Muscle of leg (tissue), 3 donors: ENCODE measurements at regions not wholly inside any gene's neighbourhood (a gene's known extent, or its start where the extent isn't known, plus 50 kb on each side); places are given as distances from the start of the nearest gene placed in this dataset.

Source experiments
- DNase-seq: peaks from one replicate; pipeline ENCODE4 v3.0.0; 2013
- H3K27ac ChIP-seq: one replicate; pipeline ENCODE4 v1.5.1; 2013; ENCODE audit warnings: mild to moderate bottlenecking, low read length, control low read depth
- H3K27me3 ChIP-seq: one replicate; pipeline ENCODE4 v1.6.1; 2013; ENCODE audit warnings: low read length; ENCODE audit not compliant: control insufficient read depth, insufficient read depth
- H3K36me3 ChIP-seq: one replicate; pipeline ENCODE4 v1.6.1; 2013; ENCODE audit warnings: low read length; ENCODE audit not compliant: control insufficient read depth, insufficient read depth
- H3K4me1 ChIP-seq: one replicate; pipeline ENCODE4 v1.6.1; 2013; ENCODE audit warnings: low read length; ENCODE audit not compliant: control insufficient read depth, insufficient read depth
- H3K4me3 ChIP-seq: one replicate; pipeline ENCODE4 v1.5.1; 2013; ENCODE audit warnings: low read length, control low read depth
- H3K9me3 ChIP-seq: replicated peaks from 2 replicates; pipeline ENCODE4 v1.6.1; 2013; ENCODE audit warnings: low read depth, low read length; ENCODE audit not compliant: control insufficient read depth
- WGBS: methylation state at CpG from one replicate; pipeline ENCODE4 v1.1.5; 2013; ENCODE audit warnings: missing lambda C conversion rate; ENCODE audit not compliant: insufficient coverage; 5-methylcytosine and 5-hydroxymethylcytosine counted together

DNA sequence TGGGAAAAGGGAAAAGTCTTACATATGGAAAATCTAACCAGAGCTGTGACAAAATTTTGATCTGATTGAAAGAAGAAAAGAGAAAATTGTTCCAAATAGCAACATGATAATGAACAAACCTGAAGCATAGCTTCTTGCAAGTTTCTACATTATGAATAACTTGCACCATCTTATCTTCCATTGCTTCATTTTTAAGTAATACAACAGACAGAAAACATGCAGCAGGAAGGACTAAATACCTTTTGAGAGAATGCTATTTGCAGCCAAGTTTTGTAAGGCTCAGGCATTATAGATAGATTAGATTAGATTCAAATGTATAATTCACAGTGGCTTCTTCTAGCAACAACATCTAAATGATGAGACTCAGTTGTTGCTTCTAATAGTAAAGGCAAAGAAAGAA is 441.4 kb downstream of the AEBP2 start:
- no peaks in the 10 kb centered on the region for H3K36me3 ChIP-seq
- H3K27me3 ChIP-seq = no peaks in the 10 kb centered on the region
- no peak overlapping the region for H3K4me3 ChIP-seq
- H3K27ac ChIP-seq = no peak overlapping the region
- H3K9me3 ChIP-seq = peaks cover 2% of the 10 kb centered on the region
- peak; percentile 57 for DNase-seq
- peaks cover 15% of the 10 kb centered on the region for H3K4me1 ChIP-seq

DNA sequence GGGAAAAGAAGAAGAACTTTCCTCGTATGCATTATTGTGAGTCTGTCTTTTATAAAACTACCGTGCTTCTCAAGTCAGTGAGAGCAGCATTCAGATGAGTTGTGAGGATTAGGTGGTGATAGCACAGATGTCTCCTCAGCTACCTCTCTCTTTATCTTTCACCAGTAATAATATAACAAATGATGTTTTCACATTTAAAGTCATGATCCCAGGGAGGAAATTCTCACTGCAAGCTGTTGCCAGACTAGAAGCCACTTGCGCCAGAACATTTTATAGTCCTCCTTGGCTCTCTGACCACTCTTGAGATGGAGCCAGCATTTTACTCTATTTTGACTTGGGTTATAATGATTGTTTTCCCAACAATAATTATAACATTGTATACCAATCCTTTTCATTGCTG is 443.1 kb downstream of the AEBP2 start:
- WGBS = no CpG with 5 or more reads among the region's 3 CpGs
- Histone ChIP-seq H3K9me3 (peaks cover 2% of the 10 kb centered on the region), H3K27ac (peak overlapping the region; percentile 22), H3K27me3 (no peaks in the 10 kb centered on the region), H3K36me3 (no peaks in the 10 kb centered on the region), H3K4me1 (peaks cover 17% of the 10 kb centered on the region), H3K4me3 (no peak overlapping the region)
- DNase-seq = peak; percentile 75

DNA sequence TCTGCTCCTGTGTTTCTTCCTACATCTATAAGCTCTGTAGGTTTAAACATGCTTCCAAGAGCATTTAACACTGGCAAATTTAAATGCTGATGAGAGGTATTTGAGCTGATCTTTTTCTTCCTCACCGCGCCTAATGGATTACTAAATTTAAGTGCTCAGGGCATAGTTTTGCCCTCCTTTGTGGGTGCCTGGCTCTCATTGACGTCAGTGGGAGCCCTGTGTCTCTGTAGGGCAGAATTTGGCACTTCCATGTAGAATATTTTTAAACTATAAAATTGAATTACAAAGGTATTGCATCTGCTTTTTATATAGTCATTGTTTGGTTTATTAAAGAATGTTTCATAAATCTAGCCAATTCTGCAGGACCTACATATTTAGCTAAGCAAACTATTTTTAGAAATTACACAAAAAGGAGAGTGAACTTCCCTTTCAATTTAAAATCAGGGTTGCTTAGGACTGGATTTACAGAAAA is 444.8 kb downstream of the AEBP2 start:
- Histone ChIP-seq H3K36me3 (no peaks in the 10 kb centered on the region), H3K27ac (peak overlapping the region; percentile 60), H3K4me1 (peaks cover 17% of the 10 kb centered on the region), H3K27me3 (no peaks in the 10 kb centered on the region), H3K4me3 (no peak overlapping the region), H3K9me3 (peaks cover 2% of the 10 kb centered on the region)
- WGBS = 23% methylated on average over 2 of the region's 3 CpGs
- DNase-seq = peak; percentile 46

DNA sequence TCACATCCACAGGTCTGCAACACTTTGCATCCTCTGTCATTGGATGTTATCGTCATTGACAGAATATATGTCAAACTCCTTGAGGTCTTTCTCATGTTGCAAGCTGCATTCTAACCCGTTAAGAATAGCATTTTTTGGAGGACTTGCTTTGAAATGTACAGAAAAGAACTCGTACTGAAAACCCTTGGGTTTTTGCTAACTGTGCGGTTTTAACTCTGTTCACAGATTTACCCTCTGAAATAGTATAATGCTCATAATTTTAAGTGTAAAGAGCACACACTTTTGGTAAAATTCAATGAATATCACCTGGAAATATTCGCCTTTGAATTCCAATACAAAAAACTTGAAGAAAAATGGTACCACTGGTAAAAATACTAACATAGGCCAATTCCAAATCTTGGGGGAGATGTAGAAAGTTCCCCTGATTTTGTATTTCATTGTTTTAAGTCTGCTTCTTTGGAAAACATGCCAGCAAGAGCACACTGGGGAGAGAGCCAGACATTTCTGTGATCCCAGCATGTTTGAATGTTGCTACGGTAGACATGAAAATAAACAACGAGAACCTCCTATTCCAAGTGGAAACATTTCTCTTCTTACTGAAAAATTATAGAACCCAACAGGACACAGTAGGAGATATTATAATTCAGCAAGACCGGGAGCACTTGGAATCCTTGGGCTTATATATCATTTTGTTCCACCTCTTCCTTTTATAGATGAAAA is 446.0 kb downstream of the AEBP2 start:
- DNase-seq = peak; percentile 96

DNA sequence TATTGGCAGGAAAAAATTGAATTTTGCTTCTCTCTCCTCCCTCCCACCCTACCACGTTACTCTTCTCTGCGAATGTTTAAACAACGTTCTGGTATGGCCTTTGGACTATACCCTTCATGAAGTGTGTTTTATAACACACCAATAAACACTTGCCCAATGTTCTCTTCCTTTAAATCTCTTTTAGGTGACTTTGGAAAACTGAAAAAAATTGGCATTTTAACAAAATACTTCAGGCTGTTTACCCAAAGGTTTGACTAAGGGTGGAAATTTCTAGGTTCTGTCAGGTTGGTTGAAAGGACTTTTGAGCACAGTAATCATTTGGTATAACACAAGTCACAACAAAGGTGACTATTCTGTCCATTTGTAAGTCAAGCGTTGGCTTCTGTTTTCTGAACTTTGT is 446.8 kb downstream of the AEBP2 start:
- DNase-seq = no peak
- 100% methylated on average over 1 of the region's 4 CpGs for WGBS
- Histone ChIP-seq H3K4me1 (peaks cover 17% of the 10 kb centered on the region), H3K4me3 (no peak overlapping the region), H3K9me3 (peaks cover 2% of the 10 kb centered on the region), H3K36me3 (no peaks in the 10 kb centered on the region), H3K27ac (peak overlapping the region; percentile 50), H3K27me3 (no peaks in the 10 kb centered on the region)

More for the DNA sequence above, 446.0 kb downstream of the AEBP2 start:
- Histone ChIP-seq H3K4me3 (no peak overlapping the region), H3K36me3 (no peaks in the 10 kb centered on the region), H3K4me1 (peaks cover 17% of the 10 kb centered on the region), H3K9me3 (peaks cover 2% of the 10 kb centered on the region), H3K27ac (peak overlapping the region; percentile 50), H3K27me3 (no peaks in the 10 kb centered on the region)
- no CpG with 5 or more reads among the region's 8 CpGs for WGBS

DNA sequence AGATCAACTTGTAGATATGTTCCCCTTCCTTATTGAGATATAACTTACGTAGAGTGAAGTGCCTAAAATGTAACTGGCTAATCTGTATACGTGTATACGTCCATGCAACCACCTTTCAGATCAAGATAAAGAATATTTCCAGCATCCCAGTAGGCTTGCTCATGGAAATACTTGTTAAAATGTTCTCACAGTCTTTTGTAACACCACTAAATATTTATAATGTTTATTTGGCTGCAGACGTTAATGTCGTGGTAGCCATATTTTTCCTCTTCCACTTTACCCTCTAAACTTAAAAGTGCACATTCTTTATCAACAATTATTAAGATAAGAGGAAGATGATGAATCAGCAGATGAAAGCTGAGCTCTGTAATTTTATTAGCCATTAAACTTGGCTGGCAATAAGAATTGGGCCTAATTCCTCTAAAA is 447.4 kb downstream of the AEBP2 start:
- Histone ChIP-seq H3K27ac (no peak overlapping the region), H3K9me3 (peaks cover 2% of the 10 kb centered on the region), H3K27me3 (no peaks in the 10 kb centered on the region), H3K4me3 (no peak overlapping the region), H3K4me1 (peaks cover 17% of the 10 kb centered on the region), H3K36me3 (no peaks in the 10 kb centered on the region)
- DNase-seq = no peak
- WGBS = no CpG with 5 or more reads among the region's 5 CpGs

DNA sequence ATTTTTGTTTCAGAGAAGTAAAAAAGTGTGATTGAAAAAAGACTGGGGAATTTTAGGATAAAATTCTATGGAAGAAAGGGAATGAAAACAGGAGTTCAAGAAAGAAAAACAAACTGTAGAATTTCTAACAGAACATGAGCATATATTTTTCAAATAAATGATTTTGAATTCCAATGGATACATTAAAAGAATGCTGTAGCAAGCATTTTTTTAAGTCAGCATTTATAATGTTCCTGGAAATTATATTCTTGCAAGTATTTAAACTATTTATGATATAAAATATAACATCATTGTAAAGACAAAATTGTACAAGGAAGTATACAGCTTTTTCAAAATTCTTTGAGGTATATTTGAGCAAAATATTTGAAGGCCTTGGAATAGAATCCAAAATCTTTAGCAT is 450.7 kb downstream of the AEBP2 start:
- Histone ChIP-seq H3K36me3 (no peaks in the 10 kb centered on the region), H3K4me1 (peaks cover 6% of the 10 kb centered on the region), H3K27ac (no peak overlapping the region), H3K9me3 (no peaks in the 10 kb centered on the region), H3K27me3 (no peaks in the 10 kb centered on the region), H3K4me3 (no peak overlapping the region)
- no peak for DNase-seq

DNA sequence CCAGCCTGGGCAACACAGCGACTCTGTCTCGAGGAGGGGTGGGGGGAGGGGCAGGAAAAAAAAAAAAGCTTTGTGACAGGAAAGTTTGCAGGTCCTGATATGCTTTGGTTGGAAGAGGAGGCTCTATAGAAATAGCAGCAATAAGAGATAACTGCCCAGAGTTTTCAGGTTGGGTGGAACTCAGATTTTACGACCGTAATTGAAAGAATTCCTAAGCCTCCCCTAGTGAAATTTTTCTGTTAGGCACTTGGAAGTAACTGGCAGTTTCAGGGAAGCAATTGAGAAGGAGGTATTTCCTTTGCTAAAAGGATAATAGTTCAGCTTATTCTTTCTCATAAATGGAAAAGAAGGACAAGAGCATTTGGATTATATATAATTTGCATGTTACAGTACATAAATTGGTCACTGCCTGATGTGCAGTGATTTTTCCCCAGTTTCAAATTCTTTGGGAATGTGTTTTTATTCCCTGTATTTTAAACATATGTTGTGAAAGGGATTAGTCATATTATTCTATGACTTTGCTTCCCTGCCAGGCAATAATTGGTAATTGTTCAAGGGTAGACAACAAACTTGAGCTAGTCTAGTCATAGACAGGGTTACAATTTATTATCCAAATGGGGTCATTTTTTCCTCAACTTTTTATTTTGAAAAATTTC is 452.8 kb downstream of the AEBP2 start:
- Histone ChIP-seq H3K27ac (peak overlapping the region; percentile 25), H3K36me3 (no peaks in the 10 kb centered on the region), H3K9me3 (no peaks in the 10 kb centered on the region), H3K27me3 (no peaks in the 10 kb centered on the region), H3K4me1 (no peaks in the 10 kb centered on the region), H3K4me3 (no peak overlapping the region)
- WGBS = 14% methylated on average over 2 of the region's 4 CpGs
- peak; percentile 54 for DNase-seq

DNA sequence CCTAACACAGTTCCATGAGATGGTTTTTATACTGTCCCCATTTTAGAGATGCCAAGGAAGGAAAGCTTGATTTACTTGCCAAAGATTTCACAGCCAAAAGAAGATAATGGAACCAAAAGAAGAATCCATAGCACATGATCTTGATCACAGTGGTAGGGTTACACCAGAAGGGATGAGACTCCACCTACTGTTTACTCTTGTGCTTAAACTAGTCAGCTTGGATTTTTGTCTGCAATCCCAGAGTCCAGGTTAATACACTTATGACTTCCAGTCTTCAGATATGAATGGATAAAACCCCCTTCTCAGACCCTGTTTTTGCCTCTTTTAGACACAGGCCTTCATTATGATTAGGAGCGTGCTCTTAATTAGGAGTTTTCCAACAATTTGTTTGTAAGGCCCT is 454.2 kb downstream of the AEBP2 start:
- Histone ChIP-seq H3K36me3 (no peaks in the 10 kb centered on the region), H3K9me3 (no peaks in the 10 kb centered on the region), H3K4me1 (no peaks in the 10 kb centered on the region), H3K27me3 (no peaks in the 10 kb centered on the region), H3K4me3 (no peak overlapping the region), H3K27ac (no peak overlapping the region)
- WGBS = no CpG with 5 or more reads among the region's 1 CpG
- no peak for DNase-seq

DNA sequence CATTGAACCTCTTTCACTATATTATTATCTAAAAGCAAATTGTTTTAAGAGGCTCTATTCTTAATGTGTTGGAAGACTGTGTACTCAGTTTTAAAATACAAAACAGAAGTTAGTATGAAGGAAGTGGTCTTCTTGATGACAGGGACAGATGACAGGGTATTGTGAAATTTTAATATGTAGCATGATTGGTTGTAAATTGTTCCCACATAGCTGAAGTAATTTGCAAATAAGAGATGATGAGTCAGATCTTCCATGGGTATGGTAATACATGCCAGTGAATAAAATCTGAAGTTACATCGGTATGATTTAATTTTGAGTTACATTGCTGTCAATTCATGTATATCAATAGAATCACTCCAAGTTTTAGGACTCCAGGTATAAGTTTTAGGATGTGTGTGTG is 454.8 kb downstream of the AEBP2 start:
- Histone ChIP-seq H3K27ac (no peak overlapping the region), H3K9me3 (no peaks in the 10 kb centered on the region), H3K4me1 (no peaks in the 10 kb centered on the region), H3K27me3 (no peaks in the 10 kb centered on the region), H3K36me3 (no peaks in the 10 kb centered on the region), H3K4me3 (no peak overlapping the region)
- no peak for DNase-seq
- no CpG with 5 or more reads among the region's 1 CpG for WGBS
